HepG2 (cell line): ENCODE measurements at regions not wholly inside any gene's neighbourhood (a gene's known extent, or its start where the extent isn't known, plus 50 kb on each side); places are given as distances from the start of the nearest gene placed in this dataset.

Experiments
- CC2D1A ChIP-seq: sonication (generic); formaldehyde crosslinking; IDR thresholded peaks from 2 replicates; pipeline ENCODE4 v1.8.1; 2023; ENCODE audit warnings: mild to moderate bottlenecking, missing genetic modification reagents
- GPBP1L1 ChIP-seq: sonication (generic); formaldehyde crosslinking; IDR thresholded peaks from 2 replicates; pipeline ENCODE4 v1.5.0; 2020; ENCODE audit warnings: mild to moderate bottlenecking, missing genetic modification reagents
- HIC2 ChIP-seq: sonication (generic); formaldehyde crosslinking; IDR thresholded peaks from 2 replicates; pipeline ENCODE4 v1.9.0; 2022; ENCODE audit warnings: low read depth, missing genetic modification reagents
- JUN ChIP-seq: sonication (generic); formaldehyde crosslinking; IDR thresholded peaks from 2 replicates; pipeline ENCODE4 v1.4.0; 2020; ENCODE audit warnings: mild to moderate bottlenecking, missing genetic modification reagents
- MED8 ChIP-seq: sonication (generic); formaldehyde crosslinking; IDR thresholded peaks from 2 replicates; pipeline ENCODE4 v1.8.1; 2023; ENCODE audit warnings: mild to moderate bottlenecking, missing genetic modification reagents; ENCODE audit not compliant: insufficient replicate concordance
- MYPOP ChIP-seq: sonication (generic); formaldehyde crosslinking; IDR thresholded peaks from 2 replicates; pipeline ENCODE4 v1.8.1; 2023; ENCODE audit warnings: mild to moderate bottlenecking, moderate library complexity, missing genetic modification reagents
- NCOA1 ChIP-seq: sonication (generic); formaldehyde crosslinking; IDR thresholded peaks from 2 replicates; pipeline ENCODE4 v1.9.0; 2021; ENCODE audit warnings: missing genetic modification reagents
- SMC3 ChIP-seq: IDR thresholded peaks from 2 replicates; pipeline ENCODE4 v1.6.1; 2011; ENCODE audit warnings: low read length, improper control_type of control experiment
- SNAI1 ChIP-seq: sonication (generic); formaldehyde crosslinking; IDR thresholded peaks from 2 replicates; pipeline ENCODE4 v1.5.0; 2020; ENCODE audit warnings: mild to moderate bottlenecking, missing genetic modification reagents, borderline replicate concordance
- STAT5B ChIP-seq: sonication (generic); formaldehyde crosslinking; IDR thresholded peaks from 2 replicates; pipeline ENCODE4 v1.4.0; 2020; ENCODE audit warnings: missing genetic modification reagents
- U2AF1 ChIP-seq: fragments of 200-400 bp; formaldehyde crosslinking; optimal IDR thresholded peaks from 2 replicates; pipeline ENCODE3; 2017; ENCODE audit warnings: mild to moderate bottlenecking, low read depth, low read length
- ZFP90 ChIP-seq: sonication (generic); formaldehyde crosslinking; IDR thresholded peaks from 2 replicates; pipeline ENCODE4 v1.8.0; 2022; ENCODE audit warnings: missing genetic modification reagents, mild to moderate bottlenecking, inconsistent platforms, borderline replicate concordance
- ZNF121 ChIP-seq: sonication (generic); formaldehyde crosslinking; IDR thresholded peaks from 2 replicates; pipeline ENCODE4 v1.5.0; 2020; ENCODE audit warnings: mild to moderate bottlenecking, missing genetic modification reagents
- ZNF512 ChIP-seq: sonication (generic); formaldehyde crosslinking; IDR thresholded peaks from 2 replicates; pipeline ENCODE4 v1.4.0; 2020; ENCODE audit warnings: mild to moderate bottlenecking, missing genetic modification reagents
- ZNF562 ChIP-seq: sonication (generic); formaldehyde crosslinking; IDR thresholded peaks from 2 replicates; pipeline ENCODE4 v1.8.0; 2022; ENCODE audit warnings: missing genetic modification reagents, borderline replicate concordance
- ZNF576 ChIP-seq: sonication (generic); formaldehyde crosslinking; IDR thresholded peaks from 2 replicates; pipeline ENCODE4 v1.4.0; 2020; ENCODE audit warnings: mild to moderate bottlenecking, missing genetic modification reagents
- ZNF597 ChIP-seq: sonication (generic); formaldehyde crosslinking; IDR thresholded peaks from 2 replicates; pipeline ENCODE4 v1.5.0; 2020; ENCODE audit warnings: missing genetic modification reagents
- ZNF784 ChIP-seq: sonication (generic); formaldehyde crosslinking; IDR thresholded peaks from 2 replicates; pipeline ENCODE4 v1.5.1; 2020; ENCODE audit warnings: missing genetic modification reagents, mild to moderate bottlenecking, borderline replicate concordance
- ZNF788 ChIP-seq: sonication (generic); formaldehyde crosslinking; IDR thresholded peaks from 2 replicates; pipeline ENCODE4 v1.5.0; 2020; ENCODE audit warnings: mild to moderate bottlenecking, missing genetic modification reagents, borderline replicate concordance
- ZNF841 ChIP-seq: sonication (generic); formaldehyde crosslinking; IDR thresholded peaks from 2 replicates; pipeline ENCODE4 v1.8.1; 2023; ENCODE audit warnings: missing genetic modification reagents, borderline replicate concordance

- TF ChIP-seq GPBP1L1: no peak
- TF ChIP-seq ZNF121 (CRISPR knock-in tag): no peak
- TF ChIP-seq ZNF788 (CRISPR knock-in tag): no peak
- TF ChIP-seq STAT5B (CRISPR knock-in tag): no peak
- no peak for TF ChIP-seq ZNF562 (CRISPR knock-in tag)
- no peak for TF ChIP-seq ZFP90 (CRISPR knock-in tag)
- no peak for TF ChIP-seq SNAI1 (CRISPR knock-in tag)
- no peak for TF ChIP-seq MED8 (CRISPR knock-in tag)
- no peak for TF ChIP-seq JUN (CRISPR knock-in tag)
- TF ChIP-seq ZNF784 (CRISPR knock-in tag): no peak
- TF ChIP-seq HIC2 (CRISPR knock-in tag): no peak
- TF ChIP-seq CC2D1A (CRISPR knock-in tag): no peak
- no peak for TF ChIP-seq NCOA1
- TF ChIP-seq ZNF597: no peak
- TF ChIP-seq MYPOP: no peak; the same call in 1 of the 2 replicates
- TF ChIP-seq ZNF512: no peak
- no peak for TF ChIP-seq ZNF841 (CRISPR knock-in tag)
- no peak for TF ChIP-seq U2AF1
- peak; percentile 21; the same call in 1 of the 2 replicates for TF ChIP-seq SMC3
- no peak for TF ChIP-seq ZNF576 (CRISPR knock-in tag)
Observed at GRCh38 chr6:21451546-21452013, 142.0 kb upstream of the SOX4 start (continued).
